Caco-2 (cell line): ENCODE measurements at regions not wholly inside any gene's neighbourhood (a gene's known extent, or its start where the extent isn't known, plus 50 kb on each side); places are given as distances from the start of the nearest gene placed in this dataset.
A peak's percentile ranks its signal among the peaks of the same experiment; 100 is the strongest.

Experiments
- BruUV-seq: library from RNA; stranded (reverse); fragments of 400-500 nt; replicated peaks from 2 replicates; lab custom pipeline; 2021; lab: Mats Ljungman, UMichigan
- CTCF ChIA-PET: fragments of 300-600 bp; sonication (Branson Sonifier 250); formaldehyde crosslinking; loops from one replicate; lab custom pipeline; 2022; ENCODE audit warnings: antibody characterized with exemption; lab: Charles Lee
- POLR2A ChIA-PET: fragments of 300-600 bp; sonication (Branson Sonifier 250); formaldehyde crosslinking; loops from one replicate; lab custom pipeline; 2022; ENCODE audit warnings: antibody characterized with exemption; lab: Charles Lee
- DNase-seq, 2 experiments: peaks; one replicate each; pipeline versions ENCODE4 v3.0.0 to v3.0.0-alpha.2; 2020 to 2022
- H3K27me3 ChIP-seq: replicated peaks from 2 replicates; pipeline ENCODE4 v1.6.0; 2011; ENCODE audit warnings: low read length; ENCODE audit not compliant: control insufficient read depth, insufficient read depth
- H3K36me3 ChIP-seq: 2 replicates; pipeline ENCODE4 v1.5.1; 2011; ENCODE audit warnings: low read length; ENCODE audit not compliant: control insufficient read depth, insufficient read depth
- H3K4me1 ChIP-seq: fragments of 250-450 bp; sonication (Bioruptor Pico); 2 replicates; pipeline ENCODE4 v1.5.1; 2020; ENCODE audit warnings: mild to moderate bottlenecking
- H3K4me3 ChIP-seq: 2 replicates; pipeline ENCODE4 v1.5.1; 2011; ENCODE audit warnings: low read depth, mild to moderate bottlenecking, control low read depth, low read length
- H3K9me3 ChIP-seq: fragments of 250-450 bp; sonication (Bioruptor Pico); 2 replicates; pipeline ENCODE4 v1.5.1; 2020; ENCODE audit warnings: mild to moderate bottlenecking, moderate library complexity
- H3K27ac Mint-ChIP-seq: one replicate; pipeline ENCODE4 v1.8.0; 2022; ENCODE audit warnings: mixed read lengths; ENCODE audit not compliant: unreplicated experiment
- H3K27me3 Mint-ChIP-seq: one replicate; pipeline ENCODE4 v1.8.0; 2022; ENCODE audit warnings: mixed read lengths; ENCODE audit not compliant: insufficient read depth, unreplicated experiment
- H3K36me3 Mint-ChIP-seq: one replicate; pipeline ENCODE4 v1.8.0; 2022; ENCODE audit warnings: mild to moderate bottlenecking, mixed read lengths; ENCODE audit not compliant: insufficient read depth, unreplicated experiment
- H3K4me1 Mint-ChIP-seq: one replicate; pipeline ENCODE4 v1.8.0; 2022; ENCODE audit warnings: low read depth, mixed read lengths; ENCODE audit not compliant: unreplicated experiment
- H3K4me3 Mint-ChIP-seq: one replicate; pipeline ENCODE4 v1.8.0; 2022; ENCODE audit warnings: mild to moderate bottlenecking, moderate library complexity, mixed read lengths; ENCODE audit not compliant: unreplicated experiment
- H3K9me3 Mint-ChIP-seq: one replicate; pipeline ENCODE4 v1.8.0; 2022; ENCODE audit warnings: mixed read lengths; ENCODE audit not compliant: unreplicated experiment
- CTCF ChIP-seq, 2 experiments: fragments of 200-600 bp in 1 of 2; IDR thresholded peaks; 1 replicate in 1 of 2; 2 replicates in 1 of 2; pipeline versions ENCODE4 v1.5.1 to v1.8.0; 2011 to 2022; ENCODE audit warnings: antibody characterized with exemption in 1 of 2, control low read depth in 1 of 2, inconsistent platforms in 1 of 2, low read depth in 1 of 2, low read length in 1 of 2, mild to moderate bottlenecking in 1 of 2, moderate library complexity in 1 of 2; ENCODE audit not compliant: insufficient read depth in 1 of 2, severe bottlenecking in 1 of 2, unreplicated experiment in 1 of 2
- intact Hi-C: fragments of 100-400 bp; cut with micrococcal nuclease; formaldehyde crosslinking; loops from one replicate; pipeline ENCODE4 v1.10.0; 2022; ENCODE audit not compliant: unreplicated experiment

DNA sequence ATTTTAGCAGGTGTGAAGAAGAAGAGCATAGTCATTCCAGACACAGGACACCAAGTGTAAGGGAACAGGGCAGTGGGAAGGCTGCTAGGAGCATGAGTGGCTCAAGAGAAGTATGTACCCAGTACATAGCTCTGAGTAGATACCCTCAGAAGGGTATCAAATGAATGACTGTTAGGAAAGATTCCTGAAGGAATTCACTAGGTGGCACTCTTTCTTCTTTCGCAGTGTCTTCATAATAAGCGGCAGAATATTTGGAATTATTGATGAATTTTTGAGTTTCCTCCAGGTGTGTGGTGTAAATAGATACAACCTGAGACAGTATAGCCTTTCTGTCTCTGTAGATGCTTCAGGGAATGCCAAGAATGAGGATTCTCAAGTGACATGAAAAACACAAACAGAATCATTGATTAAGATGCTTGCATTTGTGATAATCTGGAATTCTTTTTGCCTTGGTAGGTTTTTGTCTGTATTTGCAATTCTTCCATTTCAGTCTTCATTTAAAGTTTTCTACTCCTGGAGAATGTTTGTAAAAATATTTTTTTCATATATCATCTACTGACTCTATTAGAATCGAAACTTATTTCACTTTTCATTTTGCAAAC is 264.3 kb upstream of the RIMS1 start:
- intact Hi-C loops: loop anchor here (1.0 to 5.0 kb wide), 4 partner anchors 55 to 462 kb away; no protein-coding TSS in a partner anchor
- Histone ChIP-seq H3K4me1 (no peaks in the 10 kb centered on the region; the same call in 1 of the 2 replicates), H3K4me3 (no peak overlapping the region), H3K27me3 (no peaks in the 10 kb centered on the region), H3K36me3 (no peaks in the 10 kb centered on the region), H3K9me3 (peaks cover 12% of the 10 kb centered on the region)
- peaks cover 44% of the 10 kb centered on the region for H3K9me3 Mint-ChIP-seq
- ChIA-PET CTCF (interaction anchor here (0.9 kb wide), 1 partner anchor 87 kb away, joined by 3 read pairs; no protein-coding TSS in a partner anchor), POLR2A (no interaction called here)
- H3K4me1 Mint-ChIP-seq: peaks cover 7% of the 10 kb centered on the region
- no TSS peak for BruUV-seq
- peak in 1 of 2 experiments; percentile 9 for DNase-seq
- no peaks in the 10 kb centered on the region for H3K27me3 Mint-ChIP-seq
- peak; percentile 45 to 56 for TF ChIP-seq CTCF (IDR thresholded peaks at IDR 0.05; ENCODE audit: insufficient read depth in 1 of 2, low read depth in 1 of 2, low read length in 1 of 2, severe bottlenecking in 1 of 2, unreplicated experiment in 1 of 2)
- no peaks in the 10 kb centered on the region for H3K36me3 Mint-ChIP-seq
- no peak overlapping the region for H3K27ac Mint-ChIP-seq
- H3K4me3 Mint-ChIP-seq: no peak overlapping the region

DNA sequence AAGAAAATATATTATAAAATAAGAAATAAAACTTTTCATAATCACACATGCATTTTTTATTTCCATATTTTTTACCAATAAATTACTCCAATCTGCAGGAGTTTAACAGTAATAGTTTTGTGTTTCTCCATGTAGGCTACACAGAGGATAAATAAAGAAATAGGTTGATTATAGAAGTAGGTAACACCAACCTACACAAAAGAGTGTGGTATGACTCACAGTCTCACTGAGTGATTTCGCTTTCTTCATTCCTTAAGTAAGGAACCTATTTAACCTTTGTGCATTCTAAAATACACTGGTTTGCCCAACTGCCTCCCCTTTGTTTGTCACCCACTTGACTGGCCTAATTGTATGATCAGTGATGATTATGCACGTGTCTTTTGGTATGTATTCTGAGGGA is 244.2 kb upstream of the RIMS1 start:
- TF ChIP-seq CTCF (IDR thresholded peaks at IDR 0.05; ENCODE audit: insufficient read depth in 1 of 2, low read depth in 1 of 2, low read length in 1 of 2, severe bottlenecking in 1 of 2, unreplicated experiment in 1 of 2): no peak

GRCh38 chr6:71642793-71643192 is 243.6 kb upstream of the RIMS1 start:
- no TSS peak for BruUV-seq
- Histone ChIP-seq H3K4me1 (no peaks in the 10 kb centered on the region), H3K27me3 (no peaks in the 10 kb centered on the region), H3K9me3 (no peaks in the 10 kb centered on the region), H3K36me3 (no peaks in the 10 kb centered on the region), H3K4me3 (no peak overlapping the region)
- no peaks in the 10 kb centered on the region for H3K36me3 Mint-ChIP-seq
- ChIA-PET CTCF (no interaction called here), POLR2A (no interaction called here)
- no peak for TF ChIP-seq CTCF (IDR thresholded peaks at IDR 0.05; ENCODE audit: insufficient read depth in 1 of 2, low read depth in 1 of 2, low read length in 1 of 2, severe bottlenecking in 1 of 2, unreplicated experiment in 1 of 2)
- H3K4me1 Mint-ChIP-seq: peaks cover 7% of the 10 kb centered on the region
- intact Hi-C loops: no loop called here
- DNase-seq: no peak
- no peaks in the 10 kb centered on the region for H3K27me3 Mint-ChIP-seq
- H3K4me3 Mint-ChIP-seq: no peak overlapping the region
- H3K9me3 Mint-ChIP-seq: no peaks in the 10 kb centered on the region
- H3K27ac Mint-ChIP-seq: no peak overlapping the region

More for the DNA sequence above, 244.2 kb upstream of the RIMS1 start:
- no peak for DNase-seq
- no TSS peak for BruUV-seq
- ChIA-PET POLR2A (no interaction called here), CTCF (no interaction called here)
- Mint-ChIP-seq H3K4me1 (peaks cover 7% of the 10 kb centered on the region), H3K9me3 (peaks cover 3% of the 10 kb centered on the region), H3K36me3 (no peaks in the 10 kb centered on the region), H3K27ac (no peak overlapping the region), H3K27me3 (no peaks in the 10 kb centered on the region), H3K4me3 (no peak overlapping the region)
- no peaks in the 10 kb centered on the region for H3K36me3 ChIP-seq
- no peaks in the 10 kb centered on the region for H3K4me1 ChIP-seq
- intact Hi-C loops: no loop called here
- no peaks in the 10 kb centered on the region for H3K27me3 ChIP-seq
- H3K9me3 ChIP-seq: no peaks in the 10 kb centered on the region
- no peak overlapping the region for H3K4me3 ChIP-seq
